ENCODE measurements at regions not wholly inside any gene's neighbourhood (a gene's known extent, or its start where the extent isn't known, plus 50 kb on each side); places are given as distances from the start of the nearest gene placed in this dataset.
"Not testable (repeated sequence)": the region's sequence is repeated elsewhere in the genome, so short reads cannot be mapped to it uniquely, and the experiment has no call there.

DNA sequence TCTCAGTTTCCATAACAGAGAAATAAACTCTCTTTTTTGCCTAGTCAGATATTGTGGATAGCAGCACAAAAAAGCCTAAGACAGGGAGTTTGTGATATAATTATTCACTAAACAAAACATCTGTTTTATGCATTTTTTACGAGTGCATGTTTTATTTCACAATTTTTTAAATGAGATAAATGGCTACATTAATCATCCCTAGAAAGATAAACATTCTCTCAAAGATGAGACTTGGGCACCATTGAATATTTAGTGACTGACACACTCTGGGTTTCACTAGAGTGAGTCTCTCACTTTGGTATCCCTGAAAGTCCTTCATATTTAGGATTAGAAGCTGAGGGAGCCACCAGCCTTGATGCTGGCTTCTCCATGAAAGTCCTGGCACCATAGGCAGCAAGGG is 74.3 kb upstream of the LRCH1 start:
- Mint-ChIP-seq H3K9me3 (ENCODE audit: low read depth) (peaks cover 15% of the 10 kb centered on the region), H3K4me3 (ENCODE audit: unreplicated experiment) (no peak overlapping the region), H3K4me1 (ENCODE audit: low read depth) (peaks cover 19% of the 10 kb centered on the region), H3K27ac (ENCODE audit: unreplicated experiment) (no peak overlapping the region), H3K27me3 (ENCODE audit: low read depth) (no peaks in the 10 kb centered on the region), H3K36me3 (ENCODE audit: low read depth) (peaks cover 1% of the 10 kb centered on the region)
- TF ChIP-seq, protein P1, sequence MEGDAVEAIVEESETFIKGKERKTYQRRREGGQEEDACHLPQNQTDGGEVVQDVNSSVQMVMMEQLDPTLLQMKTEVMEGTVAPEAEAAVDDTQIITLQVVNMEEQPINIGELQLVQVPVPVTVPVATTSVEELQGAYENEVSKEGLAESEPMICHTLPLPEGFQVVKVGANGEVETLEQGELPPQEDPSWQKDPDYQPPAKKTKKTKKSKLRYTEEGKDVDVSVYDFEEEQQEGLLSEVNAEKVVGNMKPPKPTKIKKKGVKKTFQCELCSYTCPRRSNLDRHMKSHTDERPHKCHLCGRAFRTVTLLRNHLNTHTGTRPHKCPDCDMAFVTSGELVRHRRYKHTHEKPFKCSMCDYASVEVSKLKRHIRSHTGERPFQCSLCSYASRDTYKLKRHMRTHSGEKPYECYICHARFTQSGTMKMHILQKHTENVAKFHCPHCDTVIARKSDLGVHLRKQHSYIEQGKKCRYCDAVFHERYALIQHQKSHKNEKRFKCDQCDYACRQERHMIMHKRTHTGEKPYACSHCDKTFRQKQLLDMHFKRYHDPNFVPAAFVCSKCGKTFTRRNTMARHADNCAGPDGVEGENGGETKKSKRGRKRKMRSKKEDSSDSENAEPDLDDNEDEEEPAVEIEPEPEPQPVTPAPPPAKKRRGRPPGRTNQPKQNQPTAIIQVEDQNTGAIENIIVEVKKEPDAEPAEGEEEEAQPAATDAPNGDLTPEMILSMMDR (IDR thresholded peaks at IDR 0.05): no peak
- DNase-seq (ENCODE audit: low spot score): no peak

DNA sequence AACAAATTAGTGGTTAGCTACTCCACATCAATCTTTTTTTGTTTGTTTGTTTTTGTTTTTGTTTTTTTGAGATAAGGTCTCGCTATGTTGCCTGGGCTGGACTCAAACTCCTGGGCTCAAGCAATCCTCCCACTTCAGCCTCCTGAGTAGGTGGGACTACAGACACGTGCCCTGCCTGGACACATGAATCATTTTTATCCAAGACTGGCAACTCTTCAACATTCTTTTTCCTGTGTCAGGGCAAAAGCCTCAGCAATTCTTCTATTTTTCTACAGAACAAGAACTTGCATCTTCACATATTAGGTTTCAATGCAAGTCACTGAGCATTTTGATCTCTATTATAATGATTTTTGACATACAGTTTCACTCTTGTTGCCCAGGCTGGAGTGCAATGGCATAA is 76.8 kb upstream of the LRCH1 start:
- Mint-ChIP-seq H3K9me3 (ENCODE audit: low read depth) (peaks cover 1% of the 10 kb centered on the region), H3K27ac (ENCODE audit: unreplicated experiment) (no peak overlapping the region), H3K4me3 (ENCODE audit: unreplicated experiment) (no peak overlapping the region), H3K4me1 (ENCODE audit: low read depth) (peaks cover 19% of the 10 kb centered on the region), H3K36me3 (ENCODE audit: low read depth) (no peaks in the 10 kb centered on the region), H3K27me3 (ENCODE audit: low read depth) (no peaks in the 10 kb centered on the region)
- DNase-seq (ENCODE audit: low spot score): no peak
- TF ChIP-seq, protein P1 (IDR thresholded peaks at IDR 0.05): no peak

DNA sequence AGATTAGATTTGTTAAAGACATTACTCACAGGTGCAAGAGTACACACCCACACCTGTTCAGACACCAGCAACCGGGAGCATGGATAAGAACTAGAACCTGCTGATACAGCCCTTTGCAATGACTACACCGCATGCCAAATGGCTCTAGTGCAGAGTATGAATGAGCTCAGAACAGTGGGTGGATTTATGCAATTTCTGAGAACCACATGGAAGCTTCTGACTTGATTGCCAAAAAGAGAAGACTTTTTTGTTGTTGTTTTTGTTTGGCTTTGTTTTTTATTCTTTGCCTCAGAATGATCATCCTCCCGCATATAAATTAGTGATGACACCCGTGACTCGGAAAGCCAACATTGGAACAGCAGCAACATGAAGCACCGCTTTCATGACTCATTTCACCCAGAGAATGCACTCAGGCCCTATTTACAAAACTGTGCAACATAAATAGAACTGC is 77.4 kb upstream of the LRCH1 start:
- H3K27me3 Mint-ChIP-seq (ENCODE audit: low read depth): no peaks in the 10 kb centered on the region
- TF ChIP-seq, protein P1 (IDR thresholded peaks at IDR 0.05): no peak
- H3K36me3 Mint-ChIP-seq (ENCODE audit: low read depth): no peaks in the 10 kb centered on the region
- H3K4me3 Mint-ChIP-seq (ENCODE audit: unreplicated experiment): no peak overlapping the region
- DNase-seq (ENCODE audit: low spot score): no peak
- H3K9me3 Mint-ChIP-seq (ENCODE audit: low read depth): no peaks in the 10 kb centered on the region
- H3K4me1 Mint-ChIP-seq (ENCODE audit: low read depth): peaks cover 19% of the 10 kb centered on the region
- no peak overlapping the region for H3K27ac Mint-ChIP-seq (ENCODE audit: unreplicated experiment)

DNA sequence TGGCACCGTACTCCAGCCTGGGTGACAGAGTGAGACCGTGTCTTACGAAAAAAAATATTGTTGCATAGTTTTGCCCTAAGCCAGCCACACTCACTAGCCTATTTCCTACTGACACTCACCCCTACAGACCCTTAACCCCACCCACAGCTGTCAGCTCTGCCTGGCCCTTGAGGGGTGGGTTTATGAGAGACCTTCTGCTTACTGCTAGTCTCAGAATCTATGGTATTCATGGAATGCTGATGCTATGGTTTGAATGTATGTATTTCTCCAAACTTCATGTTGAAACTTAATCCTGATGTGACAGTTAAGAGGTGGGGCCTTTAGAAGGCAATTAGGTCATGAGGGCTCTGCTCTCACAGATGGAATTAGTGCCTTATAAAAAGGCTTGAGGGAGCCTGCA is 79.2 kb upstream of the LRCH1 start:
- TF ChIP-seq, protein P1 (IDR thresholded peaks at IDR 0.05): no peak
- no peak for DNase-seq (ENCODE audit: low spot score)
- Mint-ChIP-seq H3K27ac (ENCODE audit: unreplicated experiment) (no peak overlapping the region), H3K4me1 (ENCODE audit: low read depth) (peaks cover 27% of the 10 kb centered on the region), H3K9me3 (ENCODE audit: low read depth) (no peaks in the 10 kb centered on the region), H3K4me3 (ENCODE audit: unreplicated experiment) (no peak overlapping the region), H3K27me3 (ENCODE audit: low read depth) (no peaks in the 10 kb centered on the region), H3K36me3 (ENCODE audit: low read depth) (no peaks in the 10 kb centered on the region)

DNA sequence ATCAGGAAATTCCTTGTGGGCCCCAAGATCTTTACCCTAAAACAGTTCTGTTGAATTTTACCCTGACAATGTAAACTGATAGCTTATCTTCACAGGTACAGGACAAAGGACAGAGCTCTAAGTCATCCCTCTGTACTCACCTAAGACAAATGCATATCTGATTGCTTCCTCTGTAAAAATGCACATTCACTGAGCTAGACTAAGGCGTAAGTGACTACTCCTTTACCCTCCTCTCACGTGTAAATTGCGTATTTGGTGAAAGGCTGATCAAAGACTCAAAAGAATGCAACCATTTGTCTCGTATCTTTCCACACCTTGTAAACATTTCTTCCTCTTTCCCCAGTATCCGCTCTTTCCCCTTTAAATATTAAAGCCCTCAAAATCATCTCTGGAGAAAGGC is 80.6 kb upstream of the LRCH1 start:
- H3K36me3 Mint-ChIP-seq (ENCODE audit: low read depth): no peaks in the 10 kb centered on the region
- TF ChIP-seq, protein P1 (IDR thresholded peaks at IDR 0.05): no peak
- peaks cover 40% of the 10 kb centered on the region for H3K4me1 Mint-ChIP-seq (ENCODE audit: low read depth)
- no peak overlapping the region for H3K27ac Mint-ChIP-seq (ENCODE audit: unreplicated experiment)
- DNase-seq (ENCODE audit: low spot score): no peak
- no peaks in the 10 kb centered on the region for H3K27me3 Mint-ChIP-seq (ENCODE audit: low read depth)
- no peak overlapping the region for H3K4me3 Mint-ChIP-seq (ENCODE audit: unreplicated experiment)
- H3K9me3 Mint-ChIP-seq (ENCODE audit: low read depth): no peaks in the 10 kb centered on the region

DNA sequence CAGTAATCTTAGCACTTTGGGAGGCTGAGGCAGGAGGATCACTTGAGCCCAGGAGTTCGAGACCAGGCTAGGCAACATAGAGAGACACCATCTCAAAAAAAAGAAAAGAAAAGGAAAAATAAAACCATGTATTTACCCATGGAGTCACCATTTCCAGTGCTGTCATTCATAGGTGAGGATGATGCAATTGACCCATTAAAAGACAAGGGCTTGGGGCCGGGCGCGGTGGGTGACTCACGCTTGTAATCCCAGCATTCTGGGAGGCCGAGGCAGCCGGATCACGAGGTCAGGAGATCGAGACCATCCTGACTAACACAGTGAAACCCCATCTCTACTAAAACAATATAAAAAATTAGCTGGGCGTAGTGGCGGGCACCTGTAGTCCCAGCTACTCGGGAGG is 82.6 kb upstream of the RUBCNL start:
- not testable (repeated sequence) for H3K27me3 Mint-ChIP-seq (ENCODE audit: low read depth); H3K36me3 Mint-ChIP-seq (ENCODE audit: low read depth); H3K4me3 Mint-ChIP-seq (ENCODE audit: unreplicated experiment); DNase-seq (ENCODE audit: low spot score); H3K9me3 Mint-ChIP-seq (ENCODE audit: low read depth)
- peaks cover 26% of the 10 kb centered on the region for H3K4me1 Mint-ChIP-seq (ENCODE audit: low read depth)
- peak overlapping the region; percentile 92 for H3K27ac Mint-ChIP-seq (ENCODE audit: unreplicated experiment)
